ENCODE measurements at regions not wholly inside any gene's neighbourhood (a gene's known extent, or its start where the extent isn't known, plus 50 kb on each side); places are given as distances from the start of the nearest gene placed in this dataset.

DNA sequence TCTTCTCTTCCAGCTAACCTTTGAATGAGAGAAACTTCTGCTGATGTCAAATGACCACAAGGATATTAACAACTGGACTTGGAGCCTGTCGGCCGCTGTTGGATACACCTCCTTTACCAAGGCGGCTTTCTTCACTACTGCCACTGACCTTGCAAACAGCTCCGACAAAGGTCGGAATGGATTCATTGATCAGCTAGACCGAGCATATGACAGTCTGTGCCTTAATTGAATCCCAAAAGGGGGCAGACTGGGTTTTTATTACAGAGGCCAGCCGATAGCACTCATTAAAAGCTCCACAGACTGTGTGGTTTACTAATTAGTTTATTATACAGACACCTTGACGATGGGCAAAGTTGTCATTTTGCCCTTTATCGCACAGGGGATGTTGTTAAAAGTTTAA lies 394.5 kb downstream of the RERGL start:
- no peak for ATAC-seq
- no peak for TF ChIP-seq OSR1 (CRISPR knock-in tag; IDR thresholded peaks at IDR 0.05)
- TF ChIP-seq, protein P1, sequence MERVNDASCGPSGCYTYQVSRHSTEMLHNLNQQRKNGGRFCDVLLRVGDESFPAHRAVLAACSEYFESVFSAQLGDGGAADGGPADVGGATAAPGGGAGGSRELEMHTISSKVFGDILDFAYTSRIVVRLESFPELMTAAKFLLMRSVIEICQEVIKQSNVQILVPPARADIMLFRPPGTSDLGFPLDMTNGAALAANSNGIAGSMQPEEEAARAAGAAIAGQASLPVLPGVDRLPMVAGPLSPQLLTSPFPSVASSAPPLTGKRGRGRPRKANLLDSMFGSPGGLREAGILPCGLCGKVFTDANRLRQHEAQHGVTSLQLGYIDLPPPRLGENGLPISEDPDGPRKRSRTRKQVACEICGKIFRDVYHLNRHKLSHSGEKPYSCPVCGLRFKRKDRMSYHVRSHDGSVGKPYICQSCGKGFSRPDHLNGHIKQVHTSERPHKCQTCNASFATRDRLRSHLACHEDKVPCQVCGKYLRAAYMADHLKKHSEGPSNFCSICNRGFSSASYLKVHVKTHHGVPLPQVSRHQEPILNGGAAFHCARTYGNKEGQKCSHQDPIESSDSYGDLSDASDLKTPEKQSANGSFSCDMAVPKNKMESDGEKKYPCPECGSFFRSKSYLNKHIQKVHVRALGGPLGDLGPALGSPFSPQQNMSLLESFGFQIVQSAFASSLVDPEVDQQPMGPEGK (CRISPR knock-in tag; IDR thresholded peaks at IDR 0.05; ENCODE audit: borderline replicate concordance) = no peak
- TF ChIP-seq, protein P2, sequence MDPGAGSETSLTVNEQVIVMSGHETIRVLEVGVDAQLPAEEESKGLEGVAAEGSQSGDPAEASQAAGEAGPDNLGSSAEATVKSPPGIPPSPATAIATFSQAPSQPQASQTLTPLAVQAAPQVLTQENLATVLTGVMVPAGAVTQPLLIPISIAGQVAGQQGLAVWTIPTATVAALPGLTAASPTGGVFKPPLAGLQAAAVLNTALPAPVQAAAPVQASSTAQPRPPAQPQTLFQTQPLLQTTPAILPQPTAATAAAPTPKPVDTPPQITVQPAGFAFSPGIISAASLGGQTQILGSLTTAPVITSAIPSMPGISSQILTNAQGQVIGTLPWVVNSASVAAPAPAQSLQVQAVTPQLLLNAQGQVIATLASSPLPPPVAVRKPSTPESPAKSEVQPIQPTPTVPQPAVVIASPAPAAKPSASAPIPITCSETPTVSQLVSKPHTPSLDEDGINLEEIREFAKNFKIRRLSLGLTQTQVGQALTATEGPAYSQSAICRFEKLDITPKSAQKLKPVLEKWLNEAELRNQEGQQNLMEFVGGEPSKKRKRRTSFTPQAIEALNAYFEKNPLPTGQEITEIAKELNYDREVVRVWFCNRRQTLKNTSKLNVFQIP (CRISPR knock-in tag; IDR thresholded peaks at IDR 0.05; ENCODE audit: borderline replicate concordance, low read depth) = no peak

DNA sequence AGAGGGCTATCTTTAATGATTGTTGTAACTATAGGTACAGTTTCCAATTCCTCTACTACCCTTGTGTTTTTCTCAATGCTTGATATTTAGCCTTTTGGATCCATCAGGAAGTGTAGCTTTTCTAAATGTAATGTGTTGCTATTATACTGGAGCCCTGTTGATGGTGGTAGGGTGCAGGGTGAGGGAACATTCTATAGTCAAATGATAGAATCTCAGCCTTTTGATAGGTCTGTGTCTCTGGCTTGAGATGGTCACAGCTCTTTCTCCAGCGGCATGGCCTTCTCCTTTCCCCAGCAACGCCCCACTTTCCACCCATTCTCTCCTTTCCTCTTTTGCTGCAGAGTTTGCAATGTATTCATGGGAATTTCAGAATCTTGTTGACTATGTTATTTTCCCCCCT lies 398.6 kb downstream of the RERGL start:
- TF ChIP-seq ZFP30 (CRISPR knock-in tag; IDR thresholded peaks at IDR 0.05) = no peak
- TF ChIP-seq GLIS3 (CRISPR knock-in tag; IDR thresholded peaks at IDR 0.05) = no peak
- no peak for TF ChIP-seq ARNTL (CRISPR knock-in tag; IDR thresholded peaks at IDR 0.05; ENCODE audit: borderline replicate concordance, low read depth)
- no peak for TF ChIP-seq TCF4 (CRISPR knock-in tag; IDR thresholded peaks at IDR 0.05; ENCODE audit: borderline replicate concordance)
- TF ChIP-seq TOX (CRISPR knock-in tag; IDR thresholded peaks at IDR 0.05; ENCODE audit: borderline replicate concordance) = no peak
- TF ChIP-seq ISL1 (CRISPR knock-in tag; IDR thresholded peaks at IDR 0.05) = no peak
- no peak for TF ChIP-seq ZNF70 (CRISPR knock-in tag; IDR thresholded peaks at IDR 0.05)
- TF ChIP-seq, protein P1 (CRISPR knock-in tag; IDR thresholded peaks at IDR 0.05; ENCODE audit: borderline replicate concordance) = no peak
- TF ChIP-seq, protein P2 (CRISPR knock-in tag; IDR thresholded peaks at IDR 0.05; ENCODE audit: borderline replicate concordance, low read depth) = no peak
- TF ChIP-seq, protein P3, sequence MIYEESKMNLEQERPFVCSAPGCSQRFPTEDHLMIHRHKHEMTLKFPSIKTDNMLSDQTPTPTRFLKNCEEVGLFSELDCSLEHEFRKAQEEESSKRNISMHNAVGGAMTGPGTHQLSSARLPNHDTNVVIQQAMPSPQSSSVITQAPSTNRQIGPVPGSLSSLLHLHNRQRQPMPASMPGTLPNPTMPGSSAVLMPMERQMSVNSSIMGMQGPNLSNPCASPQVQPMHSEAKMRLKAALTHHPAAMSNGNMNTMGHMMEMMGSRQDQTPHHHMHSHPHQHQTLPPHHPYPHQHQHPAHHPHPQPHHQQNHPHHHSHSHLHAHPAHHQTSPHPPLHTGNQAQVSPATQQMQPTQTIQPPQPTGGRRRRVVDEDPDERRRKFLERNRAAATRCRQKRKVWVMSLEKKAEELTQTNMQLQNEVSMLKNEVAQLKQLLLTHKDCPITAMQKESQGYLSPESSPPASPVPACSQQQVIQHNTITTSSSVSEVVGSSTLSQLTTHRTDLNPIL (CRISPR knock-in tag; IDR thresholded peaks at IDR 0.05; ENCODE audit: low read depth) = no peak
- no peak for TF ChIP-seq ZFP3 (CRISPR knock-in tag; IDR thresholded peaks at IDR 0.05)
- no peak for TF ChIP-seq PPARA (CRISPR knock-in tag; IDR thresholded peaks at IDR 0.05; ENCODE audit: borderline replicate concordance)
- no peak for TF ChIP-seq ZNF8 (CRISPR knock-in tag; IDR thresholded peaks at IDR 0.05)
- TF ChIP-seq ZNF565 (CRISPR knock-in tag; conservative IDR thresholded peaks at IDR 0.05; ENCODE audit: low read depth) = no peak
- TF ChIP-seq, protein P4, sequence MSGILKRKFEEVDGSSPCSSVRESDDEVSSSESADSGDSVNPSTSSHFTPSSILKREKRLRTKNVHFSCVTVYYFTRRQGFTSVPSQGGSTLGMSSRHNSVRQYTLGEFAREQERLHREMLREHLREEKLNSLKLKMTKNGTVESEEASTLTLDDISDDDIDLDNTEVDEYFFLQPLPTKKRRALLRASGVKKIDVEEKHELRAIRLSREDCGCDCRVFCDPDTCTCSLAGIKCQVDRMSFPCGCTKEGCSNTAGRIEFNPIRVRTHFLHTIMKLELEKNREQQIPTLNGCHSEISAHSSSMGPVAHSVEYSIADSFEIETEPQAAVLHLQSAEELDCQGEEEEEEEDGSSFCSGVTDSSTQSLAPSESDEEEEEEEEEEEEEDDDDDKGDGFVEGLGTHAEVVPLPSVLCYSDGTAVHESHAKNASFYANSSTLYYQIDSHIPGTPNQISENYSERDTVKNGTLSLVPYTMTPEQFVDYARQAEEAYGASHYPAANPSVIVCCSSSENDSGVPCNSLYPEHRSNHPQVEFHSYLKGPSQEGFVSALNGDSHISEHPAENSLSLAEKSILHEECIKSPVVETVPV (CRISPR knock-in tag; IDR thresholded peaks at IDR 0.05) = no peak
- no peak for TF ChIP-seq ESRRG (CRISPR knock-in tag; IDR thresholded peaks at IDR 0.05)
- no peak for TF ChIP-seq CSDC2 (CRISPR knock-in tag; IDR thresholded peaks at IDR 0.05)
- TF ChIP-seq, protein P5, sequence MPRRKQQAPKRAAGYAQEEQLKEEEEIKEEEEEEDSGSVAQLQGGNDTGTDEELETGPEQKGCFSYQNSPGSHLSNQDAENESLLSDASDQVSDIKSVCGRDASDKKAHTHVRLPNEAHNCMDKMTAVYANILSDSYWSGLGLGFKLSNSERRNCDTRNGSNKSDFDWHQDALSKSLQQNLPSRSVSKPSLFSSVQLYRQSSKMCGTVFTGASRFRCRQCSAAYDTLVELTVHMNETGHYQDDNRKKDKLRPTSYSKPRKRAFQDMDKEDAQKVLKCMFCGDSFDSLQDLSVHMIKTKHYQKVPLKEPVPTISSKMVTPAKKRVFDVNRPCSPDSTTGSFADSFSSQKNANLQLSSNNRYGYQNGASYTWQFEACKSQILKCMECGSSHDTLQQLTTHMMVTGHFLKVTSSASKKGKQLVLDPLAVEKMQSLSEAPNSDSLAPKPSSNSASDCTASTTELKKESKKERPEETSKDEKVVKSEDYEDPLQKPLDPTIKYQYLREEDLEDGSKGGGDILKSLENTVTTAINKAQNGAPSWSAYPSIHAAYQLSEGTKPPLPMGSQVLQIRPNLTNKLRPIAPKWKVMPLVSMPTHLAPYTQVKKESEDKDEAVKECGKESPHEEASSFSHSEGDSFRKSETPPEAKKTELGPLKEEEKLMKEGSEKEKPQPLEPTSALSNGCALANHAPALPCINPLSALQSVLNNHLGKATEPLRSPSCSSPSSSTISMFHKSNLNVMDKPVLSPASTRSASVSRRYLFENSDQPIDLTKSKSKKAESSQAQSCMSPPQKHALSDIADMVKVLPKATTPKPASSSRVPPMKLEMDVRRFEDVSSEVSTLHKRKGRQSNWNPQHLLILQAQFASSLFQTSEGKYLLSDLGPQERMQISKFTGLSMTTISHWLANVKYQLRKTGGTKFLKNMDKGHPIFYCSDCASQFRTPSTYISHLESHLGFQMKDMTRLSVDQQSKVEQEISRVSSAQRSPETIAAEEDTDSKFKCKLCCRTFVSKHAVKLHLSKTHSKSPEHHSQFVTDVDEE (CRISPR knock-in tag; IDR thresholded peaks at IDR 0.05) = no peak
- TF ChIP-seq RARB (CRISPR knock-in tag; IDR thresholded peaks at IDR 0.05) = no peak
- ATAC-seq = no peak

Data from SK-N-SH treated with all-trans-retinoic acid at 6 μM for 48 hours (cell line).